ENCODE measurements at regions not wholly inside any gene's neighbourhood (a gene's known extent, or its start where the extent isn't known, plus 50 kb on each side); places are given as distances from the start of the nearest gene placed in this dataset.

DNA sequence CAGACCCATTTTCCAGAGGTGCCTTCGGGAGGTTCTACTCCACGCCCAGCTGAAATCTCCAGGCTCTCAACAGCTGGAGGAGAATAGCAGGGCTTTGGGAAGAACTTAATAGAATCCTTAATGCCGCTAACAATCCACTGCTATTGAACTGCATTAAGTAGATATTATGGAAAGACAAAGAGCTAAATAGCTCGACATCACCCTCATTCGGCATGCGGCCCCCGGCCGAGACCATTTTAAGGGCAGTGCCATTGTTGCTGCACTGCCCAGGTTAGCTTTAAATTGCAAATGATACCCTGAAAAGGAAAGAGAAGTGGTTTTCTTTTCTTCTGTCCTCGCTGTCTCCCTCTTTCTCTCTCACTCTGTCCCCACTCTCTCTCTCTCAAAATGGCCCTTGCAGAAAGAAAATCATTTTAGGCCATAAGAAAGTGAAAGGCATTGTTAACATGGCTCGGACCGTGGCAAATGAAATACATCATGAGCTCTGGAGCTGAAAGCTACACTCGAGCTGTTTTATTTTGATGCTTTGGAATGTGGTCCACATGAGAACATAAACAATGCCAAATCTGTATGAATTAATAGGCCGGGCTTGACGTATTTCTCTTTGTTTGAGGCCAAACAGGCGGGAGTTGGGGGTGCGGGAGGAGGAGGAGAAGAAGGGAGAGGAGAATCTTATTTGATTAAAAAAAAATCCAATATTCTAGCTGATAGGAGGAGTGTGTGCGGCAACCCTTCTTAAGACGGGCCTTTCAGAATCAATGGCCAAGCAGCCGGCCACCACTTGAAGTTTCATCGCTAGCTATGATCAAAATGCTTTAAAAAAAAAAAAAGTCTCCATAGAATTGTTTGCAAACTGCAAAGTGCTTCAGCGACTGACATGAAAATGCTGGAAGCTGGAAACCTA lies 298.8 kb upstream of the IRX3 start:
- no peak for DNase-seq (ENCODE audit: low spot score in 2 of 2)
- WGBS, result 88% methylated on average over 21 of the region's 21 CpGs

DNA sequence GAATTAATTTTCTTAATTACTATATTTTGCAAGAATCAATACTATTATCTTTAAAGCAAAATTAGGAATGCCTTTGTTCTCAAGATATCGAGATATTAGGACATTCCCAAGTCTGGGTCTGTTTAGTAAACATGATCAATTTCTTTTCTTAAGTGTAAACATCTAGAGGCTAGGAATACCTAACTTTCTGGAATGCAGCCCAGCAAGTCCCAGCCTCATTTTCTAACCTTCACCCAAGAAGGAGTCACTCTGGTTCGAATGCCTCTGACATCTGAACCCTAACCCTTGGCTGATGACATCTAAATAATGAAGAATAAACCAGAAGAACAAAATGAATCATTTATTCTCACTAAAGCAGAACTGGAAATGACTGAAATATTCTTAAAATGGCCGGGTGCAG lies 297.5 kb upstream of the IRX3 start:
- no peak overlapping the region for H3K4me3 ChIP-seq
- TF ChIP-seq POLR2AphosphoS5 (IDR thresholded peaks at IDR 0.05), result no peak
- no peak for DNase-seq (ENCODE audit: low spot score in 2 of 2)
- H3K4me1 ChIP-seq, result no peaks in the 10 kb centered on the region
- no peaks in the 10 kb centered on the region for H3K36me3 ChIP-seq
- H3K27ac ChIP-seq, result no peak overlapping the region
- WGBS, result 82% methylated on average over 3 of the region's 3 CpGs
- no peaks in the 10 kb centered on the region for H3K27me3 ChIP-seq
- H3K9me3 ChIP-seq, result no peaks in the 10 kb centered on the region

More for the DNA sequence above, 298.8 kb upstream of the IRX3 start:
- H3K27ac ChIP-seq, result no peak overlapping the region
- no peaks in the 10 kb centered on the region for H3K9me3 ChIP-seq
- H3K4me3 ChIP-seq, result no peak overlapping the region
- no peaks in the 10 kb centered on the region for H3K36me3 ChIP-seq
- no peaks in the 10 kb centered on the region for H3K4me1 ChIP-seq
- TF ChIP-seq POLR2A (IDR thresholded peaks at IDR 0.05) (no peak), EP300 (IDR thresholded peaks at IDR 0.05) (no peak), POLR2AphosphoS5 (IDR thresholded peaks at IDR 0.05) (no peak)
- TF ChIP-seq, protein P1, sequence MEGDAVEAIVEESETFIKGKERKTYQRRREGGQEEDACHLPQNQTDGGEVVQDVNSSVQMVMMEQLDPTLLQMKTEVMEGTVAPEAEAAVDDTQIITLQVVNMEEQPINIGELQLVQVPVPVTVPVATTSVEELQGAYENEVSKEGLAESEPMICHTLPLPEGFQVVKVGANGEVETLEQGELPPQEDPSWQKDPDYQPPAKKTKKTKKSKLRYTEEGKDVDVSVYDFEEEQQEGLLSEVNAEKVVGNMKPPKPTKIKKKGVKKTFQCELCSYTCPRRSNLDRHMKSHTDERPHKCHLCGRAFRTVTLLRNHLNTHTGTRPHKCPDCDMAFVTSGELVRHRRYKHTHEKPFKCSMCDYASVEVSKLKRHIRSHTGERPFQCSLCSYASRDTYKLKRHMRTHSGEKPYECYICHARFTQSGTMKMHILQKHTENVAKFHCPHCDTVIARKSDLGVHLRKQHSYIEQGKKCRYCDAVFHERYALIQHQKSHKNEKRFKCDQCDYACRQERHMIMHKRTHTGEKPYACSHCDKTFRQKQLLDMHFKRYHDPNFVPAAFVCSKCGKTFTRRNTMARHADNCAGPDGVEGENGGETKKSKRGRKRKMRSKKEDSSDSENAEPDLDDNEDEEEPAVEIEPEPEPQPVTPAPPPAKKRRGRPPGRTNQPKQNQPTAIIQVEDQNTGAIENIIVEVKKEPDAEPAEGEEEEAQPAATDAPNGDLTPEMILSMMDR (IDR thresholded peaks at IDR 0.05), result no peak
- H3K27me3 ChIP-seq, result no peaks in the 10 kb centered on the region

DNA sequence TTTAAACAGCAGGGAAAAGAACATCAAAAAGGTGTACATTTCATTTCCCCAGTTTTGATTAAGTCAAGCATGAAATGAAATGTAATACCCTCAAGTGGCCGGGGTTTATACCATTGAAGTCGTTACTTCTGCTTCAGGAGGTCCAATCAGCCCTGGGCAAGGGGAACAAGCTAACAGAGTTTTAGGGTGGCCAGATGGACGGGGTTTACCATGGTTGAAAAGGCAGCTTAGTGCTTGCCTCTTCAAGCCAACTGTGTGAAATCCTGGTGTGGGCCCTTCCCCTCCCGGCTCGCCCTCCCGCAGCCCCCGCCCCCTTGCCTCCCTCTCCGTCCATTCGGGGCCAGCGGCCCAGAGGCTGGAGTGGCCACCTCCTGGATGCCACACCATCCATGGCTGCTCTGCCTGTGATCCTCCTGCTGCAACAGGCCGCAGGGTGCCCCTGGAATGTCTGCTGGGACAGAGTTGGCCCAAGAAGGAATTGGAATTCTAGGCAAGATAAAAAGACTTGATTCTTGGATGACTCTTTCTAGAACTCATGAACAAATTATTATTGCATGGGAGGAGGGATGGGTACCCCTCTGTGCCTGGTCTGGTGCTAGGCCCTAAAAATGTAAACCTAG lies 296.2 kb upstream of the IRX3 start:
- WGBS, result 92% methylated on average over 4 of the region's 11 CpGs
- H3K9me3 ChIP-seq, result no peaks in the 10 kb centered on the region
- H3K27ac ChIP-seq, result no peak overlapping the region
- H3K36me3 ChIP-seq, result no peaks in the 10 kb centered on the region
- TF ChIP-seq POLR2AphosphoS5 (IDR thresholded peaks at IDR 0.05) (no peak), POLR2A (IDR thresholded peaks at IDR 0.05) (no peak), EP300 (IDR thresholded peaks at IDR 0.05) (no peak)
- TF ChIP-seq, protein P1 (IDR thresholded peaks at IDR 0.05), result no peak
- H3K4me3 ChIP-seq, result no peak overlapping the region
- DNase-seq (ENCODE audit: low spot score in 2 of 2), result no peak
- peaks cover 2% of the 10 kb centered on the region for H3K4me1 ChIP-seq
- H3K27me3 ChIP-seq, result no peaks in the 10 kb centered on the region

DNA sequence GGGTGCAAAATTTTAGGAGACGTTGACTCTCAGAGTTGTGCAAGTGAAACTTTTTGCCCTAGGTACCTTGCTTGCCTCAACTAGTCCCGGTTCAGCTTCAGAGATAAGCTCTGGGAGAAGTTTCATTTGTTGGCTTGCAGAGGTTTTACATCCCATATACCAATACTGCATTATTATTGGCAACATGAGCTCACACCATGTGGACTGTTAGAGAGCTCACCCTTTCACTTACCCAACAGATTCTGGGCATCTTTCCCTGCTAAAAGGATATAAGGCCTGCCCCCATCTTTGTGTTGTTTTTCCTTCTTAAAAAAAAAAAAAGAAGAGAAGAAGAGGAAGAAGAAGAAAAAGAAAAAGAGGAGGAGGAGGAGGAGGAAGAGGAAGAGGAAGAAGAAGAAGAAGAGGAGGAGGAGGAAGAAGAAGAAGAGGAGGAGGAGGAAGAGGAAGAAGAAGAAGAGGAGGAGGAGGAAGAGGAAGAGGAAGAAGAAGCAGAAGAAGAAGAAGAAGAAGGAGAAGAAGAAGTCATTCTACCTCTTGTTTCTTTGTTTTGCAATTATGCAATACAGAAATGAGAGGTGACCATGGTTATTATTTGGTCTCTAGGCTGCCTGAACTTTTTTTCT lies 292.6 kb upstream of the IRX3 start:
- no peak overlapping the region for H3K27ac ChIP-seq
- DNase-seq (ENCODE audit: low spot score in 2 of 2), result no peak
- no peaks in the 10 kb centered on the region for H3K9me3 ChIP-seq
- no peak overlapping the region for H3K4me3 ChIP-seq
- no peak for TF ChIP-seq POLR2A (IDR thresholded peaks at IDR 0.05)
- TF ChIP-seq EP300 (IDR thresholded peaks at IDR 0.05), result no peak
- TF ChIP-seq POLR2AphosphoS5 (IDR thresholded peaks at IDR 0.05), result no peak
- TF ChIP-seq, protein P1 (IDR thresholded peaks at IDR 0.05), result no peak
- WGBS, result 61% methylated on average over 2 of the region's 2 CpGs
- H3K36me3 ChIP-seq, result no peaks in the 10 kb centered on the region
- H3K4me1 ChIP-seq, result peaks cover 2% of the 10 kb centered on the region
- no peaks in the 10 kb centered on the region for H3K27me3 ChIP-seq

DNA sequence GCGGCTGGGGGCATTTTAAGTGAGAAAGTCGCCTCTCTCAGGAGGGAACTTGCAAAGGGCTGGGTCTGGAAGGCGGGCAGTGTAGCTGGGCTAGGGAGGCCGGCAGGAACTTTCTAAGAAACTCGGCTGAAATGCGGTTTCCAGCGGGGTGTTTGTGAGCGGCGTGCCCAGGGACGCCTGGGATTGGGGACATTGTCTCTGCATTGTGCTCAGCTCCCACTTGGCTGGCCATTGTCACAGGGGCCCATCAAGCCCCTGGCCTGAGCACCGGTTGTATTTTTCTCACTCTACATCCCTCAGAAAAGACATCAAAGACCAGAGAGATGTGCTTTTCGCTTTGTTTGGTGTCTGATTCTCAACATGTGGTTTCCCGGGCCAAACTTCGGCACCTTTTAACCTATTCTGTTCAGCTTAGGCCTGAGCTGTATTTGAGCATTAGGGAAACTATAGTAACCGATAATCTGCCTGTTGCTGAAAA lies 291.1 kb upstream of the IRX3 start:
- no peak for TF ChIP-seq POLR2AphosphoS5 (IDR thresholded peaks at IDR 0.05)
- TF ChIP-seq, protein P1 (IDR thresholded peaks at IDR 0.05), result no peak
- TF ChIP-seq POLR2A (IDR thresholded peaks at IDR 0.05), result no peak
- TF ChIP-seq EP300 (IDR thresholded peaks at IDR 0.05), result no peak
- no peaks in the 10 kb centered on the region for H3K27me3 ChIP-seq
- H3K36me3 ChIP-seq, result no peaks in the 10 kb centered on the region
- 80% methylated on average over 15 of the region's 15 CpGs for WGBS
- no peak overlapping the region for H3K4me3 ChIP-seq
- DNase-seq (ENCODE audit: low spot score in 2 of 2), result no peak
- H3K9me3 ChIP-seq, result no peaks in the 10 kb centered on the region
- peaks cover 2% of the 10 kb centered on the region for H3K4me1 ChIP-seq
- H3K27ac ChIP-seq, result no peak overlapping the region

Measured in suprapubic skin (tissue), 4 donors.